ENCODE measurements at regions not wholly inside any gene's neighbourhood (a gene's known extent, or its start where the extent isn't known, plus 50 kb on each side); places are given as distances from the start of the nearest gene placed in this dataset.
"Not testable (repeated sequence)": the region's sequence is repeated elsewhere in the genome, so short reads cannot be mapped to it uniquely, and the experiment has no call there.

DNA sequence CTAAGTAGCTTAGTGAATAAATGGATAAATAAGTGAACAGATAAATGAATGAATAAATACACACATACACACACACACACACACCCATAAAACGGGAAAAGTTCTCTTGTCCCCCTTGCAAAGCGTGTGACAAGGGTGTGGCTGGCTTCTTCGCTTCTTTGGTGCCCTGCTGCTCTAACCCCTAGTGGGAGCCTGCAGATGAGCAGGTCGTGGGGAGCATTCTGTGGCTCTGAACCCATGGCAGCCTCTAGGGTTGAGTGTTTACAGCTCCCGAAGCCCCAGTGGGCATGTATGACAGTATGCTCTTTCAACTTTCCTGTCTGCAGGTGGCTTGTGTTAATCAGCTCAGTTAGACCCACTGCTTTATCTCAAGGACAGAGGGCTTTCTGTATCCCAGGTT, 582.3 kb downstream of the EDEM1 start:
- Histone ChIP-seq H3K36me3 (ENCODE audit: control insufficient read depth in 2 of 2, extremely low read depth in 1 of 2, insufficient read depth in 2 of 2, low read length in 2 of 2) (no peaks in the 10 kb centered on the region), H3K27ac (ENCODE audit: insufficient read depth, low read depth, low read length) (no peak overlapping the region), H3K79me2 (ENCODE audit: control insufficient read depth, insufficient read depth, low read length) (no peaks in the 10 kb centered on the region), H3K9me3 (replicated peaks; ENCODE audit: control insufficient read depth, insufficient read depth, low read length) (peaks cover 2% of the 10 kb centered on the region), H3K4me2 (ENCODE audit: insufficient read depth, low read length) (no peak overlapping the region), H4K20me1 (replicated peaks; ENCODE audit: control insufficient read depth, extremely low read depth, insufficient read depth, low read length) (no peaks in the 10 kb centered on the region), H3K27me3 (ENCODE audit: control insufficient read depth in 2 of 2, insufficient read depth in 2 of 2, low read length in 2 of 2) (no peaks in the 10 kb centered on the region), H3K9me1 (replicated peaks; ENCODE audit: control insufficient read depth, extremely low read depth, insufficient read depth, low read length) (no peaks in the 10 kb centered on the region), H3K4me1 (ENCODE audit: control insufficient read depth, extremely low read depth, insufficient read depth, low read length) (no peaks in the 10 kb centered on the region), H2AFZ (ENCODE audit: low read depth, low read length) (no peak overlapping the region), H3K4me3 (replicated peaks in 1 of 3; ENCODE audit: insufficient read depth in 1 of 3, low read depth in 1 of 3, low read length in 3 of 3) (no peak overlapping the region), H3K9ac (replicated peaks; ENCODE audit: extremely low read depth, insufficient read depth, low read length) (no peak overlapping the region)
- intact Hi-C loops (cut with micrococcal nuclease) (no loop called here), dilution Hi-C loops (cut with MboI; ENCODE audit: extremely low pct_ligation_motif_present, low sequenced_read_pairs) (no loop called here)
- DNase-seq (ENCODE audit: low read depth, low spot score) (no peak), FAIRE-seq (no peak)
- TF ChIP-seq POLR2AphosphoS5 (IDR thresholded peaks at IDR 0.05; ENCODE audit: insufficient read depth, low read depth, low read length), result no peak
- TF ChIP-seq EZH2 (IDR thresholded peaks at IDR 0.05; ENCODE audit: borderline replicate concordance, low read depth, low read length, severe bottlenecking), result no peak
- CTCF ChIA-PET, result no interaction called here
- no TSS peak for BruUV-seq (replicated peaks)
- POLR2A ChIA-PET, result no interaction called here

DNA sequence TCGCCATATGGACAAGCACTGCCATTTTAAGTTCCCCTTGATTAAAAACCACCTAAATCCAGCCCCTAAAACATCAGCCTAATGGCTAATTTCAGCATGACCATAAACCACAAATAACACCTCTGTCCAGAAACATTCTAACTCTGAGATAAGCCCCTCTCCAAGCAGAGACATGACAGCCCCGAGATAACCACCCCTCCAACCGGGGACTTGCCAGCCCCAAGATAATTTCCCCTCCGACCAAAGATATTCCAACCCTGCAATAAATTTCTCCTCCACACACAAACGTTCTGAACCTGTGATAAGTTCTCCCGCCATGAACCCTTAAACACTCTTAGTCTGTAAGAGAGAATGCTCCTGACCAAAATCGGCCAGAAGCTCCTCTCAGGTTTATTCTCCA, 586.8 kb downstream of the EDEM1 start:
- intact Hi-C loops (cut with micrococcal nuclease) (no loop called here), dilution Hi-C loops (cut with MboI; ENCODE audit: extremely low pct_ligation_motif_present, low sequenced_read_pairs) (no loop called here)
- ChIA-PET CTCF (no interaction called here), POLR2A (no interaction called here)
- H3K27ac ChIP-seq (ENCODE audit: insufficient read depth, low read depth, low read length), result no peak overlapping the region
- DNase-seq (ENCODE audit: low read depth, low spot score), result no peak
- H3K9me1 ChIP-seq (replicated peaks; ENCODE audit: control insufficient read depth, extremely low read depth, insufficient read depth, low read length), result no peaks in the 10 kb centered on the region
- H2AFZ ChIP-seq (ENCODE audit: low read depth, low read length), result no peak overlapping the region
- no peaks in the 10 kb centered on the region for H4K20me1 ChIP-seq (replicated peaks; ENCODE audit: control insufficient read depth, extremely low read depth, insufficient read depth, low read length)
- no peaks in the 10 kb centered on the region for H3K79me2 ChIP-seq (ENCODE audit: control insufficient read depth, insufficient read depth, low read length)
- no peak for FAIRE-seq
- no peak for TF ChIP-seq GATA2 (IDR thresholded peaks at IDR 0.05; ENCODE audit: insufficient read depth, insufficient read length, low read depth, low read length)
- no peak overlapping the region for H3K9ac ChIP-seq (replicated peaks; ENCODE audit: extremely low read depth, insufficient read depth, low read length)
- no peaks in the 10 kb centered on the region for H3K36me3 ChIP-seq (ENCODE audit: control insufficient read depth in 2 of 2, extremely low read depth in 1 of 2, insufficient read depth in 2 of 2, low read length in 2 of 2)
- no peaks in the 10 kb centered on the region for H3K4me1 ChIP-seq (ENCODE audit: control insufficient read depth, extremely low read depth, insufficient read depth, low read length)
- H3K27me3 ChIP-seq (ENCODE audit: control insufficient read depth in 2 of 2, insufficient read depth in 2 of 2, low read length in 2 of 2), result no peaks in the 10 kb centered on the region
- H3K4me2 ChIP-seq (ENCODE audit: insufficient read depth, low read length), result no peak overlapping the region
- H3K4me3 ChIP-seq (replicated peaks in 1 of 3; ENCODE audit: insufficient read depth in 1 of 3, low read depth in 1 of 3, low read length in 3 of 3), result no peak overlapping the region
- BruUV-seq (replicated peaks), result no TSS peak
- H3K9me3 ChIP-seq (replicated peaks; ENCODE audit: control insufficient read depth, insufficient read depth, low read length), result peaks cover 2% of the 10 kb centered on the region

DNA sequence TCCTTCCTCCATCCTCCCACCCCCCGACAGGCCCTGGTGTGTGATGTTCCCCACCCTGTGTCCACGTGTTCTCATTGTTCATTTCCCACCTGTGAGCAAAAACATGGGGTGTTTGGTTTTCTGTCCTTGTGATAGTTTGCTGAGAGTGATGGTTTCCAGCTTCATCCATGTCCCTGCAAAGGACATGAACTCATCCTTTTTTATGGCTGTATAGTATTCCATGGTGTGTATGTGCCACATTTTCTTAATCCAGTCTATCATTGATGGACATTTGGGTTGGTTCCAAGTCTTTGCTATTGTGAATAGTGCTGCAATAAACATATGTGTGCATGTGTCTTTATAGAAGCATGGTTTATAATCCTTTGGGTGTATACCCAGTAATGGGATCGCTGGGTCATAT, 587.6 kb downstream of the EDEM1 start:
- H3K79me2 ChIP-seq (ENCODE audit: control insufficient read depth, insufficient read depth, low read length); H3K36me3 ChIP-seq (ENCODE audit: control insufficient read depth in 2 of 2, extremely low read depth in 1 of 2, insufficient read depth in 2 of 2, low read length in 2 of 2); intact Hi-C loops (cut with micrococcal nuclease); H4K20me1 ChIP-seq (replicated peaks; ENCODE audit: control insufficient read depth, extremely low read depth, insufficient read depth, low read length); H3K9me3 ChIP-seq (replicated peaks; ENCODE audit: control insufficient read depth, insufficient read depth, low read length); H3K4me2 ChIP-seq (ENCODE audit: insufficient read depth, low read length); H2AFZ ChIP-seq (ENCODE audit: low read depth, low read length); POLR2A ChIA-PET; CTCF ChIA-PET; H3K9ac ChIP-seq (replicated peaks; ENCODE audit: extremely low read depth, insufficient read depth, low read length); DNase-seq (ENCODE audit: low read depth, low spot score); H3K9me1 ChIP-seq (replicated peaks; ENCODE audit: control insufficient read depth, extremely low read depth, insufficient read depth, low read length); H3K4me3 ChIP-seq (replicated peaks in 1 of 3; ENCODE audit: insufficient read depth in 1 of 3, low read depth in 1 of 3, low read length in 3 of 3); BruUV-seq (replicated peaks); H3K4me1 ChIP-seq (ENCODE audit: control insufficient read depth, extremely low read depth, insufficient read depth, low read length); FAIRE-seq; H3K27ac ChIP-seq (ENCODE audit: insufficient read depth, low read depth, low read length); dilution Hi-C loops (cut with MboI; ENCODE audit: extremely low pct_ligation_motif_present, low sequenced_read_pairs); H3K27me3 ChIP-seq (ENCODE audit: control insufficient read depth in 2 of 2, insufficient read depth in 2 of 2, low read length in 2 of 2): not testable (repeated sequence)

Data from endothelial cell of umbilical vein (primary cell).